ENCODE measurements at regions not wholly inside any gene's neighbourhood (a gene's known extent, or its start where the extent isn't known, plus 50 kb on each side); places are given as distances from the start of the nearest gene placed in this dataset.
"Not testable (repeated sequence)": the region's sequence is repeated elsewhere in the genome, so short reads cannot be mapped to it uniquely, and the experiment has no call there.

DNA sequence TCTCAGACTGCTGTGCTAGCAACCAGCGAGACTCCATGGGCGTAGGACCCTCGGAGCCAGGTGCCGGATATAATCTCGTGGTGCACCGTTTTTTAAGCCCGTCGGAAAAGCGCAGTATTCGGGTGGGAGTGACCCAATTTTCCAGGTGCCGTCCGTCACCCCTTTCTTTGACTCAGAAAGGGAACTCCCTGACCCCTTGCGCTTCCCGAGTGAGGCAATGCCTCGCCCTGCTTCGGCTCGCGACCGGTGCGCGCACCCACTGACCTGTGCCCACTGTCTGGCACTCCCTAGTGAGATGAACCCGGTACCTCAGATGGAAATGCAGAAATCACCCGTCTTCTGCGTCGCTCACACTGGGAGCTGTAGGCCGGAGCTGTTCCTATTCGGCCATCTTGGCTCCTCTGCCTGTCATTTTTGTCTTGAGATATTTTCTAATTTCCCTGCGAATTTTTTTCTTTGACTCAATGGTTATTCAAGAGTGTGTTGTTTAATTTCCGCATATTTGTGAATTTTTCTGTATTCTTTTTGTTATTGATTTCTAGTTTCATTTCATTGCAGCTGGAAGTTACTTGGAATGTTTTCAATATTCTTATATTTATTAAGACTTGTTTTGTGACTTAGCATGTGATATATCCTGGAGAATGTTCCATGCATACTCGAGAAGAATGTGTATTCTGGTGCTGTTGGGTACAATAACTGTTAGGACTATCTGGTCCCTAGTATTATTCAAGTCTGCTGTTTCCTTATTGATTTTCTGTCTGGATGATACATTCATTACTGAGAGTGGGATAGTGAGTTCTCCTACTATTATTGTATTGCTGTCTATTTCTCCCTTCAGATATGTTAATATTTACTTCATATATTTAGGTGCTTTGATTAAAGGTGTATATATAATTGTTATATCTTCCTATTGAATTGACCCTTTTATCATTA, 125.3 kb upstream of the ASB18 start:
- not testable (repeated sequence) for TF ChIP-seq POLR2A (IDR thresholded peaks at IDR 0.05; ENCODE audit: low read length); EP300 (IDR thresholded peaks at IDR 0.05); CHD2 (IDR thresholded peaks at IDR 0.05; ENCODE audit: low read length, partially characterized antibody); SMC3 (IDR thresholded peaks at IDR 0.05); EHMT2 (IDR thresholded peaks at IDR 0.05; ENCODE audit: low read depth)
- TF ChIP-seq, protein P1, sequence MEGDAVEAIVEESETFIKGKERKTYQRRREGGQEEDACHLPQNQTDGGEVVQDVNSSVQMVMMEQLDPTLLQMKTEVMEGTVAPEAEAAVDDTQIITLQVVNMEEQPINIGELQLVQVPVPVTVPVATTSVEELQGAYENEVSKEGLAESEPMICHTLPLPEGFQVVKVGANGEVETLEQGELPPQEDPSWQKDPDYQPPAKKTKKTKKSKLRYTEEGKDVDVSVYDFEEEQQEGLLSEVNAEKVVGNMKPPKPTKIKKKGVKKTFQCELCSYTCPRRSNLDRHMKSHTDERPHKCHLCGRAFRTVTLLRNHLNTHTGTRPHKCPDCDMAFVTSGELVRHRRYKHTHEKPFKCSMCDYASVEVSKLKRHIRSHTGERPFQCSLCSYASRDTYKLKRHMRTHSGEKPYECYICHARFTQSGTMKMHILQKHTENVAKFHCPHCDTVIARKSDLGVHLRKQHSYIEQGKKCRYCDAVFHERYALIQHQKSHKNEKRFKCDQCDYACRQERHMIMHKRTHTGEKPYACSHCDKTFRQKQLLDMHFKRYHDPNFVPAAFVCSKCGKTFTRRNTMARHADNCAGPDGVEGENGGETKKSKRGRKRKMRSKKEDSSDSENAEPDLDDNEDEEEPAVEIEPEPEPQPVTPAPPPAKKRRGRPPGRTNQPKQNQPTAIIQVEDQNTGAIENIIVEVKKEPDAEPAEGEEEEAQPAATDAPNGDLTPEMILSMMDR (IDR thresholded peaks at IDR 0.05) = not testable (repeated sequence)
- TF ChIP-seq, protein P2, sequence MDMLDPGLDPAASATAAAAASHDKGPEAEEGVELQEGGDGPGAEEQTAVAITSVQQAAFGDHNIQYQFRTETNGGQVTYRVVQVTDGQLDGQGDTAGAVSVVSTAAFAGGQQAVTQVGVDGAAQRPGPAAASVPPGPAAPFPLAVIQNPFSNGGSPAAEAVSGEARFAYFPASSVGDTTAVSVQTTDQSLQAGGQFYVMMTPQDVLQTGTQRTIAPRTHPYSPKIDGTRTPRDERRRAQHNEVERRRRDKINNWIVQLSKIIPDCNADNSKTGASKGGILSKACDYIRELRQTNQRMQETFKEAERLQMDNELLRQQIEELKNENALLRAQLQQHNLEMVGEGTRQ (IDR thresholded peaks at IDR 0.05) = not testable (repeated sequence)
